HepG2 (cell line): ENCODE measurements at regions not wholly inside any gene's neighbourhood (a gene's known extent, or its start where the extent isn't known, plus 50 kb on each side); places are given as distances from the start of the nearest gene placed in this dataset.
"Not testable (repeated sequence)": the region's sequence is repeated elsewhere in the genome, so short reads cannot be mapped to it uniquely, and the experiment has no call there.

Experiments used
- ATAC-seq: fragments of 200-7000 bp; cut with Tn5 transposase; 3 replicates; pipeline ENCODE4 v1.9.1; 2020; ENCODE audit warnings: mild to moderate bottlenecking, moderate library complexity
- BruUV-seq: library from RNA; stranded (reverse); fragments of 400-500 nt; replicated peaks from 2 replicates; lab custom pipeline; 2021; lab: Mats Ljungman, UMichigan
- CTCF ChIA-PET: fragments of 300-600 bp; formaldehyde crosslinking; extraction: SDS; loops from one replicate; lab custom pipeline; 2021; ENCODE audit warnings: low total read pairs, inconsistent platforms, low intra/inter-chr PET ratio; lab: Yijun Ruan, JAX
- POLR2A ChIA-PET: fragments of 350-600 bp; sonication (Branson Sonifier 250); formaldehyde crosslinking; loops from one replicate; lab custom pipeline; 2020; ENCODE audit warnings: antibody characterized with exemption, inconsistent platforms; lab: Yijun Ruan, JAX
- DNase-seq: peaks from one replicate; pipeline ENCODE4 v3.0.0-alpha.2; 2015; ENCODE audit warnings: low spot score
- FAIRE-seq: peaks from 3 replicates; lab custom pipeline; 2011; peaks lifted over from hg19 to GRCh38; lab: Jason Lieb, UNC
- H2AFZ ChIP-seq: one replicate; pipeline ENCODE4 v1.6.1; 2011; ENCODE audit warnings: low read length, inconsistent platforms
- H3K27ac ChIP-seq: fragments of 300-600 bp; 3 replicates; pipeline ENCODE4 v1.8.0; 2011; ENCODE audit warnings: mixed run types, mild to moderate bottlenecking, mixed read lengths, low read length, inconsistent platforms; ENCODE audit not compliant: insufficient read depth; ENCODE audit errors: extremely low read length
- H3K27me3 ChIP-seq, 2 experiments: fragments of 200-600 bp in 1 of 2; 2 replicates in 1 of 2; 3 replicates in 1 of 2; pipeline versions ENCODE4 v1.6.0 to v1.8.0; 2011; ENCODE audit warnings: low read length in 2 of 2, mild to moderate bottlenecking in 2 of 2, moderate library complexity in 2 of 2, inconsistent platforms in 1 of 2; ENCODE audit not compliant: insufficient read depth in 2 of 2, control insufficient read depth in 1 of 2
- H3K36me3 ChIP-seq, 2 experiments: fragments of 200-600 bp in 1 of 2; replicated peaks in 1 of 2; 2 replicates in 1 of 2; 3 replicates in 1 of 2; pipeline versions ENCODE4 v1.5.1 to v1.8.0; 2011; ENCODE audit warnings: low read length in 2 of 2, inconsistent platforms in 1 of 2; ENCODE audit not compliant: insufficient read depth in 2 of 2, control insufficient read depth in 1 of 2
- H3K4me1 ChIP-seq: 2 replicates; pipeline ENCODE4 v1.5.1; 2012; ENCODE audit warnings: low read length, inconsistent platforms; ENCODE audit not compliant: insufficient read depth
- H3K4me2 ChIP-seq: 2 replicates; pipeline ENCODE4 v1.6.0; 2011; ENCODE audit warnings: low read depth, low read length, inconsistent platforms
- H3K4me3 ChIP-seq, 3 experiments: fragments of 200-600 bp in 1 of 3; sonication (generic), shearing (Covaris generic) in 1 of 3; replicated peaks in 1 of 3; 2 replicates each; pipeline ENCODE4 v1.5.1; 2011 to 2016; ENCODE audit warnings: low read length in 3 of 3, inconsistent platforms in 2 of 3, low read depth in 2 of 3, mild to moderate bottlenecking in 2 of 3, control low read depth in 1 of 3, mixed read lengths in 1 of 3; ENCODE audit not compliant: insufficient read depth in 1 of 3
- H3K79me2 ChIP-seq: one replicate; pipeline ENCODE4 v1.6.1; 2011; ENCODE audit warnings: low read length, inconsistent platforms; ENCODE audit not compliant: insufficient read depth
- H3K9ac ChIP-seq: 2 replicates; pipeline ENCODE4 v1.6.0; 2011; ENCODE audit warnings: mild to moderate bottlenecking, low read depth, low read length, inconsistent platforms; ENCODE audit not compliant: insufficient read depth
- H3K9me3 ChIP-seq: 2 replicates; pipeline ENCODE4 v1.5.1; 2012; ENCODE audit warnings: mild to moderate bottlenecking, low read length
- H4K20me1 ChIP-seq: 2 replicates; pipeline ENCODE4 v1.6.0; 2011; ENCODE audit warnings: inconsistent platforms, mild to moderate bottlenecking, low read length, moderate library complexity; ENCODE audit not compliant: insufficient read depth
- MNT ChIP-seq: fragments of 450-650 bp; IDR thresholded peaks from 2 replicates; pipeline ENCODE4 v1.6.1; 2016
- ZNF12 ChIP-seq: sonication (generic); formaldehyde crosslinking; IDR thresholded peaks from 2 replicates; pipeline ENCODE4 v1.5.0; 2020; ENCODE audit warnings: missing genetic modification reagents
- ZNF563 ChIP-seq: sonication (generic); formaldehyde crosslinking; IDR thresholded peaks from 2 replicates; pipeline ENCODE4 v1.8.0; 2022; ENCODE audit warnings: mild to moderate bottlenecking, moderate library complexity, missing genetic modification reagents
- ZNF598 ChIP-seq: sonication (generic); formaldehyde crosslinking; IDR thresholded peaks from 2 replicates; pipeline ENCODE4 v1.5.1; 2020; ENCODE audit warnings: mild to moderate bottlenecking, missing genetic modification reagents, borderline replicate concordance
- WGBS: methylation state at CpG from one replicate; pipeline ENCODE4 v1.1.6; 2017; ENCODE audit warnings: low lambda C conversion rate; 5-methylcytosine and 5-hydroxymethylcytosine counted together
- in situ Hi-C: cut with HindIII; loops from 2 replicates; pipeline ENCODE4 v1.10.0; 2017; ENCODE audit warnings: low pct_unique_long_range_greater_than_20kb; ENCODE audit not compliant: extremely low pct_ligation_motif_present
- intact Hi-C: fragments of 100-400 bp; cut with micrococcal nuclease; formaldehyde crosslinking; loops from one replicate; pipeline ENCODE4 v1.10.0; 2022; ENCODE audit not compliant: unreplicated experiment

GRCh38 chr7:67373389-67373788 lies 376.8 kb downstream of the TYW1 start:
- POLR2A ChIA-PET, H3K4me1 ChIP-seq, H3K9ac ChIP-seq, CTCF ChIA-PET, H3K79me2 ChIP-seq, H2AFZ ChIP-seq, ATAC-seq, H4K20me1 ChIP-seq, H3K27ac ChIP-seq, H3K4me2 ChIP-seq, FAIRE-seq, H3K9me3 ChIP-seq, H3K36me3 ChIP-seq, intact Hi-C loops, DNase-seq, H3K4me3 ChIP-seq, BruUV-seq, in situ Hi-C loops, H3K27me3 ChIP-seq: not testable (repeated sequence)
- TF ChIP-seq MNT = peak; percentile 22; the same call in 1 of the 2 replicates
- WGBS = 34% methylated on average over 3 of the region's 3 CpGs

- ChIA-PET POLR2A (no interaction called here), CTCF (no interaction called here)
- in situ Hi-C loops = no loop called here
- no peak overlapping the region for H3K27ac ChIP-seq
- BruUV-seq = no TSS peak
- no peak for DNase-seq
- TF ChIP-seq ZNF563 (CRISPR knock-in tag) (no peak), ZNF598 (CRISPR knock-in tag) (no peak), ZNF12 (CRISPR knock-in tag) (peak; percentile 96)
- no peak overlapping the region for H2AFZ ChIP-seq
- H3K9ac ChIP-seq = no peak overlapping the region
- no peak overlapping the region for H3K4me3 ChIP-seq
- no peaks in the 10 kb centered on the region for H3K36me3 ChIP-seq
- no peak for FAIRE-seq
- 34% methylated on average over 5 of the region's 5 CpGs for WGBS
- no peaks in the 10 kb centered on the region for H3K79me2 ChIP-seq
- intact Hi-C loops = no loop called here
- peaks cover 7% of the 10 kb centered on the region; the same call in 1 of the 2 replicates for H3K9me3 ChIP-seq
- no peak for ATAC-seq
- H3K4me1 ChIP-seq = no peaks in the 10 kb centered on the region
- H3K27me3 ChIP-seq = no peaks in the 10 kb centered on the region
- H3K4me2 ChIP-seq = no peak overlapping the region
- no peaks in the 10 kb centered on the region for H4K20me1 ChIP-seq
These were observed 378.8 kb downstream of the TYW1 start for GRCh38 chr7:67375427-67375826.
